ENCODE measurements at regions not wholly inside any gene's neighbourhood (a gene's known extent, or its start where the extent isn't known, plus 50 kb on each side); places are given as distances from the start of the nearest gene placed in this dataset.

GRCh38 chr1:98201666-98202081 lies 280.8 kb upstream of the DPYD start:
- DNase-seq (ENCODE audit: low spot score) = no peak

GRCh38 chr1:98197356-98197755 lies 276.5 kb upstream of the DPYD start:
- no peak for DNase-seq (ENCODE audit: low spot score)

- DNase-seq (ENCODE audit: low spot score) = no peak
Measured at GRCh38 chr1:98196012-98196411, 275.2 kb upstream of the DPYD start.

- no peak for DNase-seq (ENCODE audit: low spot score)
Measured at GRCh38 chr1:98188774-98189173, 267.9 kb upstream of the DPYD start.

- no peak for DNase-seq (ENCODE audit: low spot score)
Measured at GRCh38 chr1:98184856-98185255, 264.0 kb upstream of the DPYD start.

- no peak for DNase-seq (ENCODE audit: low spot score)
Measured at GRCh38 chr1:98181036-98181764, 260.4 kb upstream of the DPYD start.

GRCh38 chr1:98179151-98179773 lies 258.4 kb upstream of the DPYD start:
- DNase-seq (ENCODE audit: low spot score) = no peak

- DNase-seq (ENCODE audit: low spot score) = no peak
Measured at GRCh38 chr1:98177751-98178150, 256.9 kb upstream of the DPYD start.

GRCh38 chr1:98176936-98177335 lies 256.1 kb upstream of the DPYD start:
- DNase-seq (ENCODE audit: low spot score) = no peak

GRCh38 chr1:98176414-98176813 lies 255.6 kb upstream of the DPYD start:
- DNase-seq (ENCODE audit: low spot score) = no peak

GRCh38 chr1:98172578-98172977 lies 251.7 kb upstream of the DPYD start:
- DNase-seq (ENCODE audit: low spot score) = no peak

- no peak for DNase-seq (ENCODE audit: low spot score)
Measured at GRCh38 chr1:98172022-98172421, 251.2 kb upstream of the DPYD start.

GRCh38 chr1:98164509-98164908 lies 243.7 kb upstream of the DPYD start:
- no peak for DNase-seq (ENCODE audit: low spot score)

GRCh38 chr1:98157524-98158313 lies 236.9 kb upstream of the DPYD start:
- no peak for DNase-seq (ENCODE audit: low spot score)

GRCh38 chr1:98147280-98147679 lies 226.4 kb upstream of the DPYD start:
- DNase-seq (ENCODE audit: low spot score) = no peak

- no peak for DNase-seq (ENCODE audit: low spot score)
Measured at GRCh38 chr1:98145655-98146054, 224.8 kb upstream of the DPYD start.

- no peak for DNase-seq (ENCODE audit: low spot score)
Measured at GRCh38 chr1:98143403-98143802, 222.6 kb upstream of the DPYD start.

- peak; percentile 0 for DNase-seq (ENCODE audit: low spot score)
Measured at GRCh38 chr1:98133131-98133530, 212.3 kb upstream of the DPYD start.

- DNase-seq (ENCODE audit: low spot score) = no peak
Measured at GRCh38 chr1:98130408-98130807, 209.6 kb upstream of the DPYD start.

- no peak for DNase-seq (ENCODE audit: low spot score)
Measured at GRCh38 chr1:98129491-98129890, 208.7 kb upstream of the DPYD start.

GRCh38 chr1:98126740-98127139 lies 205.9 kb upstream of the DPYD start:
- DNase-seq (ENCODE audit: low spot score) = no peak

GRCh38 chr1:98121646-98122045 lies 200.8 kb upstream of the DPYD start:
- no peak for DNase-seq (ENCODE audit: low spot score)

- no peak for DNase-seq (ENCODE audit: low spot score)
Measured at GRCh38 chr1:98119796-98120195, 199.0 kb upstream of the DPYD start.
